ENCODE measurements at regions not wholly inside any gene's neighbourhood (a gene's known extent, or its start where the extent isn't known, plus 50 kb on each side); places are given as distances from the start of the nearest gene placed in this dataset.

GRCh38 chr5:74226716-74227485 lies 413.6 kb downstream of the ENC1 start:
- no peak for DNase-seq (ENCODE audit: low spot score)

- no peak for DNase-seq (ENCODE audit: low spot score)
Measured at GRCh38 chr5:74225587-74225986, 414.9 kb downstream of the ENC1 start.

GRCh38 chr5:74224331-74224730 lies 416.2 kb downstream of the ENC1 start:
- no peak for DNase-seq (ENCODE audit: low spot score)

- no peak for DNase-seq (ENCODE audit: low spot score)
Measured at GRCh38 chr5:74222806-74223205, 417.7 kb downstream of the ENC1 start.

- no peak for DNase-seq (ENCODE audit: low spot score)
Measured at GRCh38 chr5:74221413-74221812, 419.1 kb downstream of the ENC1 start.

GRCh38 chr5:74216012-74216411 lies 424.5 kb downstream of the ENC1 start:
- DNase-seq (ENCODE audit: low spot score), result no peak

- DNase-seq (ENCODE audit: low spot score), result no peak
Measured at GRCh38 chr5:74212336-74212735, 428.2 kb downstream of the ENC1 start.

- DNase-seq (ENCODE audit: low spot score), result no peak
Measured at GRCh38 chr5:74209571-74209970, 431.0 kb downstream of the ENC1 start.

GRCh38 chr5:74206579-74207550 lies 433.7 kb downstream of the ENC1 start:
- DNase-seq (ENCODE audit: low spot score), result no peak

- DNase-seq (ENCODE audit: low spot score), result no peak
Measured at GRCh38 chr5:74205767-74206578, 434.6 kb downstream of the ENC1 start.

GRCh38 chr5:74201334-74202081 lies 439.0 kb downstream of the ENC1 start:
- no peak for DNase-seq (ENCODE audit: low spot score)

GRCh38 chr5:74200560-74200959 lies 440.0 kb downstream of the ENC1 start:
- no peak for DNase-seq (ENCODE audit: low spot score)

GRCh38 chr5:74199436-74200210 lies 440.9 kb downstream of the ENC1 start:
- no peak for DNase-seq (ENCODE audit: low spot score)

- DNase-seq (ENCODE audit: low spot score), result no peak
Measured at GRCh38 chr5:74199005-74199404, 441.5 kb downstream of the ENC1 start.

GRCh38 chr5:74198156-74198555 lies 442.4 kb downstream of the ENC1 start:
- no peak for DNase-seq (ENCODE audit: low spot score)

GRCh38 chr5:74196233-74196632 lies 444.3 kb downstream of the ENC1 start:
- no peak for DNase-seq (ENCODE audit: low spot score)

GRCh38 chr5:74194196-74194595 lies 446.3 kb downstream of the ENC1 start:
- no peak for DNase-seq (ENCODE audit: low spot score)

GRCh38 chr5:74192606-74193299 lies 447.8 kb downstream of the ENC1 start:
- DNase-seq (ENCODE audit: low spot score), result no peak

GRCh38 chr5:74188351-74189105 lies 452.0 kb downstream of the ENC1 start:
- no peak for DNase-seq (ENCODE audit: low spot score)
